ENCODE measurements at regions not wholly inside any gene's neighbourhood (a gene's known extent, or its start where the extent isn't known, plus 50 kb on each side); places are given as distances from the start of the nearest gene placed in this dataset.
"Not testable (repeated sequence)": the region's sequence is repeated elsewhere in the genome, so short reads cannot be mapped to it uniquely, and the experiment has no call there.

- Histone ChIP-seq H3K4me3 (ENCODE audit: control insufficient read depth in 1 of 2, extremely low read depth in 1 of 2, low read length in 1 of 2) (no peak overlapping the region), H3K27me3 (replicated peaks in 1 of 2; ENCODE audit: control insufficient read depth in 2 of 2, extremely low read depth in 1 of 2, insufficient read depth in 2 of 2, low read length in 1 of 2) (no peaks in the 10 kb centered on the region), H3K9me3 (no peaks in the 10 kb centered on the region), H3K36me3 (ENCODE audit: control insufficient read depth in 2 of 2, extremely low read depth in 1 of 2, insufficient read depth in 1 of 2, low read length in 1 of 2) (no peaks in the 10 kb centered on the region), H3K4me1 (ENCODE audit: control insufficient read depth in 1 of 2, extremely low read depth in 1 of 2, insufficient read depth in 2 of 2, low read length in 2 of 2) (no peaks in the 10 kb centered on the region), H3K27ac (ENCODE audit: low read length) (no peak overlapping the region)
- POLR2A ChIA-PET, result no interaction called here
- no peak overlapping the region for H3K4me3 Mint-ChIP-seq
- peak in 2 of 4 experiments; percentile 46 to 55 for ATAC-seq (replicated peaks in 1 of 4)
- H3K9me3 Mint-ChIP-seq, result peaks cover 0 to 10% (median 0%) of the 10 kb centered on the region in 3 donors
- CTCF ChIA-PET, result no interaction called here
- DNase-seq, result peak in 30 of 35 experiments; percentile 4 to 66 (median 25)
- no peaks in the 10 kb centered on the region for H3K36me3 Mint-ChIP-seq
- H3K27me3 Mint-ChIP-seq, result peaks cover 18 to 35% of the 10 kb centered on the region in 2 donors
- no peak overlapping the region for H3K27ac Mint-ChIP-seq
- WGBS (ENCODE audit: insufficient coverage), result 14% methylated on average over 1 of the region's 3 CpGs
- no peaks in the 10 kb centered on the region for H3K4me1 Mint-ChIP-seq
These were observed 61.1 kb upstream of the VAMP7 start for GRCh38 chrX:155819966-155820491.

- Histone ChIP-seq H3K36me3 (ENCODE audit: control insufficient read depth in 2 of 2, extremely low read depth in 1 of 2, insufficient read depth in 1 of 2, low read length in 1 of 2) (no peaks in the 10 kb centered on the region), H3K4me1 (ENCODE audit: control insufficient read depth in 1 of 2, extremely low read depth in 1 of 2, insufficient read depth in 2 of 2, low read length in 2 of 2) (no peaks in the 10 kb centered on the region), H3K4me3 (ENCODE audit: control insufficient read depth in 1 of 2, extremely low read depth in 1 of 2, low read length in 1 of 2) (no peak overlapping the region), H3K9me3 (no peaks in the 10 kb centered on the region), H3K27ac (ENCODE audit: low read length) (no peak overlapping the region), H3K27me3 (replicated peaks in 1 of 2; ENCODE audit: control insufficient read depth in 2 of 2, extremely low read depth in 1 of 2, insufficient read depth in 2 of 2, low read length in 1 of 2) (no peaks in the 10 kb centered on the region)
- no peak for DNase-seq
- Mint-ChIP-seq H3K4me3 (no peak overlapping the region), H3K9me3 (peaks cover 0 to 5% (median 0%) of the 10 kb centered on the region in 3 donors), H3K27me3 (peaks cover 18 to 30% of the 10 kb centered on the region in 2 donors), H3K4me1 (no peaks in the 10 kb centered on the region), H3K27ac (no peak overlapping the region), H3K36me3 (no peaks in the 10 kb centered on the region)
- ChIA-PET POLR2A (no interaction called here), CTCF (no interaction called here)
- no peak for ATAC-seq (replicated peaks in 1 of 4)
These were observed 61.6 kb upstream of the VAMP7 start for GRCh38 chrX:155819525-155819924.

- DNase-seq; ATAC-seq (replicated peaks in 1 of 4); H3K4me3 ChIP-seq (ENCODE audit: control insufficient read depth in 1 of 2, extremely low read depth in 1 of 2, low read length in 1 of 2); H3K4me1 Mint-ChIP-seq; H3K27me3 ChIP-seq (replicated peaks in 1 of 2; ENCODE audit: control insufficient read depth in 2 of 2, extremely low read depth in 1 of 2, insufficient read depth in 2 of 2, low read length in 1 of 2); H3K9me3 Mint-ChIP-seq; H3K27ac Mint-ChIP-seq; CTCF ChIA-PET; H3K27ac ChIP-seq (ENCODE audit: low read length); H3K9me3 ChIP-seq; H3K36me3 Mint-ChIP-seq; H3K4me3 Mint-ChIP-seq; H3K36me3 ChIP-seq (ENCODE audit: control insufficient read depth in 2 of 2, extremely low read depth in 1 of 2, insufficient read depth in 1 of 2, low read length in 1 of 2); POLR2A ChIA-PET; H3K4me1 ChIP-seq (ENCODE audit: control insufficient read depth in 1 of 2, extremely low read depth in 1 of 2, insufficient read depth in 2 of 2, low read length in 2 of 2): not testable (repeated sequence)
- peaks cover 12 to 13% of the 10 kb centered on the region in 2 donors for H3K27me3 Mint-ChIP-seq
- WGBS (ENCODE audit: insufficient coverage), result 85% methylated on average over 4 of the region's 8 CpGs
These were observed 66.8 kb upstream of the VAMP7 start for GRCh38 chrX:155814391-155814790.

DNA sequence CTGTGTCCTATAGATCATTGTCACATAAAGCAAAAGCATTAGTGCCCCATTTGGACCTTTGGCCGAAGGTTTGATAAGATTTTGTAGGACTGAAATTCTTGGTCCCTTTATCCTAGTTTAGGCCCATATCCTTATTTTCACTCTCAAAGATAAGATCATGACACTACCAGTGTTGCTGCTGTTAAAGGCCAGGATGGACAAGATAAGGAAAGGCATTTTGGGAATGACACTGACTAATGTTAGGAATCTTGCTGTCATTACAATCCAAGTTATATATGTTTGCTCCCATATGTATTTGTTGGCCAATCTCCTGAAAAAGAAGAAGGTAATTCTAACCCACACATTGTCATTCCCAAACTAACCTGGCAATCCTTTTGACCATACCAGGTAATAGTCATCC is 101.3 kb upstream of the VAMP7 start:
- POLR2A ChIA-PET, result no interaction called here

DNA sequence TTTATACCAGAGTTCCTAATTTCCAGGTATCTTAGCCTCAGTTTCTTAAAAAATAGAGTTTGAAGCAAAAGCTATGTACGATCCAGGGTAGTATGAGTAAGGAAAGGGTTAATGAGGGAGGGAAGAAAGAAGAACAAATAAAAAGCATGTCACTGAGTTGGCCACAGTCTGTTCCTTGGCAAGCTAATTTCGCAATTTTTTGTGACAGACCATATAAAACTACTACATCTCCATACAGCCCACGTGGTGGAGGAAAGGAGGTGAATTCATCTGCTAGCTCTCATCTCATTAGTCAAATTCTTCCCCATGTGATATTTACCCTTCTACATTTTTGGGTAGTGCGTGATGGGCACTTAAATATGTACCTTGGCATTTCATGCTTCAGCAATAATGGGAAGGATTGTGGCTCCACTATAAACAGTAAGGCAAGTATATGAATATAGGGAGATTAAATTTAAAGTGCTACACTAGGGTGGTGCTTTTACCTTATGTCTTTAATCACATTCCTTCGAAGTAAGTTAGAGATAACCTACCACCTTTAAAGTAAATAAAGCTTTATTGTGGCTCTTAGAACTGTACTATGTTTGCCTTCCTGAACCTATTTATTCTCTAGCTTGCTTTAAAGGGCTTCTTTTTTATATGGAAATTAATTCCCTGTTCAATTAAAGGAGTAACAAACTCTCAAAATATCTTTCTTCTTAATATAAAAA is 102.1 kb upstream of the VAMP7 start:
- no peaks in the 10 kb centered on the region for H3K27me3 ChIP-seq (replicated peaks in 1 of 2; ENCODE audit: control insufficient read depth in 2 of 2, extremely low read depth in 1 of 2, insufficient read depth in 2 of 2, low read length in 1 of 2)
- H3K27ac Mint-ChIP-seq, result no peak overlapping the region
- CTCF ChIA-PET, result no interaction called here
- no peak overlapping the region for H3K4me3 Mint-ChIP-seq
- no CpG with 5 or more reads among the region's 5 CpGs for WGBS (ENCODE audit: insufficient coverage)
- no peak overlapping the region for H3K4me3 ChIP-seq (ENCODE audit: control insufficient read depth in 1 of 2, extremely low read depth in 1 of 2, low read length in 1 of 2)
- no peaks in the 10 kb centered on the region for H3K27me3 Mint-ChIP-seq
- no peak for DNase-seq
- no peaks in the 10 kb centered on the region for H3K9me3 Mint-ChIP-seq
- H3K36me3 Mint-ChIP-seq, result peaks cover 3% of the 10 kb centered on the region
- H3K27ac ChIP-seq (ENCODE audit: low read length), result no peak overlapping the region
- no peaks in the 10 kb centered on the region for H3K36me3 ChIP-seq (ENCODE audit: control insufficient read depth in 2 of 2, extremely low read depth in 1 of 2, insufficient read depth in 1 of 2, low read length in 1 of 2)
- H3K4me1 Mint-ChIP-seq, result no peaks in the 10 kb centered on the region
- H3K4me1 ChIP-seq (ENCODE audit: control insufficient read depth in 1 of 2, extremely low read depth in 1 of 2, insufficient read depth in 2 of 2, low read length in 2 of 2), result no peaks in the 10 kb centered on the region
- POLR2A ChIA-PET, result no interaction called here
- H3K9me3 ChIP-seq, result no peaks in the 10 kb centered on the region
- no peak for ATAC-seq (replicated peaks in 1 of 4)

More for the DNA sequence above, 101.3 kb upstream of the VAMP7 start:
- no peak overlapping the region for H3K4me3 Mint-ChIP-seq
- no CpG with 5 or more reads among the region's 1 CpG for WGBS (ENCODE audit: insufficient coverage)
- Histone ChIP-seq H3K9me3 (no peaks in the 10 kb centered on the region), H3K36me3 (ENCODE audit: control insufficient read depth in 2 of 2, extremely low read depth in 1 of 2, insufficient read depth in 1 of 2, low read length in 1 of 2) (no peaks in the 10 kb centered on the region), H3K27ac (ENCODE audit: low read length) (no peak overlapping the region), H3K4me1 (ENCODE audit: control insufficient read depth in 1 of 2, extremely low read depth in 1 of 2, insufficient read depth in 2 of 2, low read length in 2 of 2) (no peaks in the 10 kb centered on the region), H3K27me3 (replicated peaks in 1 of 2; ENCODE audit: control insufficient read depth in 2 of 2, extremely low read depth in 1 of 2, insufficient read depth in 2 of 2, low read length in 1 of 2) (no peaks in the 10 kb centered on the region), H3K4me3 (ENCODE audit: control insufficient read depth in 1 of 2, extremely low read depth in 1 of 2, low read length in 1 of 2) (no peak overlapping the region)
- no peaks in the 10 kb centered on the region for H3K4me1 Mint-ChIP-seq
- no peaks in the 10 kb centered on the region for H3K36me3 Mint-ChIP-seq
- DNase-seq (no peak), ATAC-seq (replicated peaks in 1 of 4) (no peak)
- CTCF ChIA-PET, result no interaction called here
- peaks cover 0 to 4% of the 10 kb centered on the region in 2 donors for H3K27me3 Mint-ChIP-seq
- H3K27ac Mint-ChIP-seq, result no peak overlapping the region
- no peaks in the 10 kb centered on the region for H3K9me3 Mint-ChIP-seq

DNA sequence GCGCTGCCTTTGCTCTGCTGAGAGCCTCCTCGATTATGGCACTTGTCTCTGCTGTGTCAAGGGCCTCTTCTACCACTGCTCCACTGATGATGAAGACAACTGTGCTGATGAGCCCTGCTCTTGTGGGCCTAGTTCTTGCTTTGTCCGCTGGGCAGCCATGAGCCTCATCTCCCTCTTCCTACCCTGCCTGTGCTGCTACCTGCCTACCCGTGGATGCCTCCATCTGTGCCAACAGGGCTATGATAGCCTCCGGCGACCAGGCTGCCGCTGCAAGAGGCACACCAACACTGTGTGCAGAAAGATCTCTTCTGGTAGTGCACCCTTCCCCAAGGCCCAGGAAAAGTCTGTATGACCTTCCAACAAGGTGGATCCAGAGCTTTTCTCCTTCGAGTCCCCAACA is 106.8 kb upstream of the VAMP7 start:
- H3K27ac Mint-ChIP-seq, result no peak overlapping the region
- Histone ChIP-seq H3K4me1 (ENCODE audit: control insufficient read depth in 1 of 2, extremely low read depth in 1 of 2, insufficient read depth in 2 of 2, low read length in 2 of 2) (no peaks in the 10 kb centered on the region), H3K9me3 (no peaks in the 10 kb centered on the region), H3K27me3 (replicated peaks in 1 of 2; ENCODE audit: control insufficient read depth in 2 of 2, extremely low read depth in 1 of 2, insufficient read depth in 2 of 2, low read length in 1 of 2) (no peaks in the 10 kb centered on the region), H3K27ac (ENCODE audit: low read length) (no peak overlapping the region), H3K36me3 (ENCODE audit: control insufficient read depth in 2 of 2, extremely low read depth in 1 of 2, insufficient read depth in 1 of 2, low read length in 1 of 2) (no peaks in the 10 kb centered on the region), H3K4me3 (ENCODE audit: control insufficient read depth in 1 of 2, extremely low read depth in 1 of 2, low read length in 1 of 2) (no peak overlapping the region)
- no peak for ATAC-seq (replicated peaks in 1 of 4)
- WGBS (ENCODE audit: insufficient coverage), result 81% methylated on average over 7 of the region's 8 CpGs
- H3K36me3 Mint-ChIP-seq, result peaks cover 3% of the 10 kb centered on the region
- no peaks in the 10 kb centered on the region for H3K9me3 Mint-ChIP-seq
- H3K27me3 Mint-ChIP-seq, result no peaks in the 10 kb centered on the region
- DNase-seq, result no peak
- H3K4me1 Mint-ChIP-seq, result no peaks in the 10 kb centered on the region
- ChIA-PET CTCF (no interaction called here), POLR2A (no interaction called here)
- no peak overlapping the region for H3K4me3 Mint-ChIP-seq
